ENCODE measurements at regions not wholly inside any gene's neighbourhood (a gene's known extent, or its start where the extent isn't known, plus 50 kb on each side); places are given as distances from the start of the nearest gene placed in this dataset.

DNA sequence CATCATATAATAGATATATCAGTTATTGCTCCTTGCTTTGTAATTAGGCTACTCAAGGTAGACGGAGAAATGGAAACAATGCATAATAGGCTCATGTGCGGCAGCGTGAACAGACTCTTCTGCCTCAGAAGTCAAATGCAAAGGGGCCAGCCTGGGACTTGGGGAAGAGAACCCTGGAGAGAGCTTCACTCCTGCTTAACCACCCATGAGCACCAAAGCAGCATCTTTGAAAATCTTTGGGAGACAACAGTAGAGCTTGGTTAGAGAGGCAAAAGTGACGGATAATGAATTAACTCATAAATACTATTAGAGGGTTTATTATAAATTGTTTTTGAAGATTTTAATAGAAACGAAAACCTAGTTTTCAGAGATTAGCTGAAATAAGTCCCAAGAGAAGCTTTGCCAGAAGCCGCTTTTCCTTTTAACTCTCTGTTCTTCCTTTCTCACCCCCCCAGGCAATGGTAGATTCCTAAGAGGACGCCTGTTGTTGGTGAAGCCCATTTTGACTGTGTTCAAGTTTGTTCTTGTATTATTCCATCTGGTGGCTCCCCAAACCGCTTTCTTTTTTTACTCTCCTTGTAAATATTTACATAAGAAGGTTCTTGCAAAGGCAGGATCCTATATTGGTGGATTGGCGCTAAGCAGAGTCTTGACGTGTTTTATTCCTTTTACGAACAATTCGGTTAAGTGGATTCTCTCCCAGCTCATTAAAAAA, 196.0 kb upstream of the TPRG1 start:
- ChIA-PET POLR2A (no interaction called here), CTCF (interaction anchor here (0.8 kb wide), 1 partner anchor 1296 kb away, joined by 3 read pairs; no protein-coding TSS in a partner anchor)
- Mint-ChIP-seq H3K27ac (no peak overlapping the region), H3K27me3 (peaks cover 24% of the 10 kb centered on the region), H3K36me3 (ENCODE audit: low read depth) (no peaks in the 10 kb centered on the region), H3K4me1 (peaks cover 8% of the 10 kb centered on the region), H3K4me3 (no peak overlapping the region), H3K9me3 (peaks cover 2% of the 10 kb centered on the region)
- TF ChIP-seq, protein P1, sequence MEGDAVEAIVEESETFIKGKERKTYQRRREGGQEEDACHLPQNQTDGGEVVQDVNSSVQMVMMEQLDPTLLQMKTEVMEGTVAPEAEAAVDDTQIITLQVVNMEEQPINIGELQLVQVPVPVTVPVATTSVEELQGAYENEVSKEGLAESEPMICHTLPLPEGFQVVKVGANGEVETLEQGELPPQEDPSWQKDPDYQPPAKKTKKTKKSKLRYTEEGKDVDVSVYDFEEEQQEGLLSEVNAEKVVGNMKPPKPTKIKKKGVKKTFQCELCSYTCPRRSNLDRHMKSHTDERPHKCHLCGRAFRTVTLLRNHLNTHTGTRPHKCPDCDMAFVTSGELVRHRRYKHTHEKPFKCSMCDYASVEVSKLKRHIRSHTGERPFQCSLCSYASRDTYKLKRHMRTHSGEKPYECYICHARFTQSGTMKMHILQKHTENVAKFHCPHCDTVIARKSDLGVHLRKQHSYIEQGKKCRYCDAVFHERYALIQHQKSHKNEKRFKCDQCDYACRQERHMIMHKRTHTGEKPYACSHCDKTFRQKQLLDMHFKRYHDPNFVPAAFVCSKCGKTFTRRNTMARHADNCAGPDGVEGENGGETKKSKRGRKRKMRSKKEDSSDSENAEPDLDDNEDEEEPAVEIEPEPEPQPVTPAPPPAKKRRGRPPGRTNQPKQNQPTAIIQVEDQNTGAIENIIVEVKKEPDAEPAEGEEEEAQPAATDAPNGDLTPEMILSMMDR (IDR thresholded peaks at IDR 0.05) = no peak
- ATAC-seq (ENCODE audit: low read depth) = no peak
- no peak for DNase-seq
- intact Hi-C loops (cut with micrococcal nuclease) = no loop called here

- Mint-ChIP-seq H3K4me3 (no peak overlapping the region), H3K36me3 (ENCODE audit: low read depth) (no peaks in the 10 kb centered on the region), H3K9me3 (no peaks in the 10 kb centered on the region), H3K4me1 (peaks cover 8% of the 10 kb centered on the region), H3K27ac (no peak overlapping the region), H3K27me3 (peaks cover 19% of the 10 kb centered on the region)
- ChIA-PET POLR2A (no interaction called here), CTCF (interaction anchor here (0.8 kb wide), 1 partner anchor 1297 kb away, joined by 3 read pairs; no protein-coding TSS in a partner anchor)
- TF ChIP-seq, protein P1 (IDR thresholded peaks at IDR 0.05) = no peak
- intact Hi-C loops (cut with micrococcal nuclease) = no loop called here
- no peak for ATAC-seq (ENCODE audit: low read depth)
- DNase-seq = no peak
Observed at GRCh38 chr3:188976407-188976806, 195.4 kb upstream of the TPRG1 start.

GRCh38 chr3:188978421-188979171, 193.2 kb upstream of the TPRG1 start:
- no peak for ATAC-seq (ENCODE audit: low read depth)
- no peaks in the 10 kb centered on the region for H3K36me3 Mint-ChIP-seq (ENCODE audit: low read depth)

GRCh38 chr3:188979248-188979647, 192.5 kb upstream of the TPRG1 start:
- no peak for DNase-seq

More at GRCh38 chr3:188978421-188979171, 193.2 kb upstream of the TPRG1 start:
- Mint-ChIP-seq H3K9me3 (no peaks in the 10 kb centered on the region), H3K27me3 (peaks cover 15% of the 10 kb centered on the region), H3K4me3 (no peak overlapping the region), H3K27ac (no peak overlapping the region), H3K4me1 (peaks cover 8% of the 10 kb centered on the region)
- intact Hi-C loops (cut with micrococcal nuclease) = no loop called here
- TF ChIP-seq, protein P1 (IDR thresholded peaks at IDR 0.05) = no peak
- DNase-seq = no peak
- CTCF ChIA-PET = no interaction called here
- POLR2A ChIA-PET = no interaction called here

More at GRCh38 chr3:188979248-188979647, 192.5 kb upstream of the TPRG1 start:
- ChIA-PET CTCF (no interaction called here), POLR2A (no interaction called here)
- no peak for ATAC-seq (ENCODE audit: low read depth)
- no peak overlapping the region for H3K4me3 Mint-ChIP-seq
- peaks cover 14% of the 10 kb centered on the region for H3K27me3 Mint-ChIP-seq
- H3K27ac Mint-ChIP-seq = no peak overlapping the region
- TF ChIP-seq, protein P1 (IDR thresholded peaks at IDR 0.05) = no peak
- H3K36me3 Mint-ChIP-seq (ENCODE audit: low read depth) = no peaks in the 10 kb centered on the region
- H3K9me3 Mint-ChIP-seq = no peaks in the 10 kb centered on the region
- intact Hi-C loops (cut with micrococcal nuclease) = no loop called here
- H3K4me1 Mint-ChIP-seq = peaks cover 8% of the 10 kb centered on the region
